ENCODE measurements at regions not wholly inside any gene's neighbourhood (a gene's known extent, or its start where the extent isn't known, plus 50 kb on each side); places are given as distances from the start of the nearest gene placed in this dataset.
"Not testable (repeated sequence)": the region's sequence is repeated elsewhere in the genome, so short reads cannot be mapped to it uniquely, and the experiment has no call there.

DNA sequence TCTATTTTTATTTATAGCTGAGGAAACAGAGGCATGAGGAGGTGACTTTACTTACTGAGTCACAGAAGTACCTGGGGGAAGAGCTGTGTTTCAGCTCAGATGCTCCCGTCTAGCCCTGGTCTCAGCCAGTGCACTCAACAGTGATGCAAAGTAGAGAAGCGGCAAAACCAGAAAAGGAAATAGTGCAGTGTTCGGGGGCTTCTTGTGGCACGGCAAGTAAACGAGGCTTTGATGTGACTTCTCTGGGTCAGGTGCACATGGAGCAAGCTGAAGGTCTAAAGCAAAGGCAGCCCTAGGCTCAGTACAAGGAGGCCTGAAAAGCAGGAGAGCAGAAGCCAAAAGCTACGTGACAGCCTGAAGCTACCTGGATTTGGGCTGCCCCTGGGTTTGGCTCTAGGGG, 526.7 kb upstream of the ADAMTS16 start:
- no peak for DNase-seq

DNA sequence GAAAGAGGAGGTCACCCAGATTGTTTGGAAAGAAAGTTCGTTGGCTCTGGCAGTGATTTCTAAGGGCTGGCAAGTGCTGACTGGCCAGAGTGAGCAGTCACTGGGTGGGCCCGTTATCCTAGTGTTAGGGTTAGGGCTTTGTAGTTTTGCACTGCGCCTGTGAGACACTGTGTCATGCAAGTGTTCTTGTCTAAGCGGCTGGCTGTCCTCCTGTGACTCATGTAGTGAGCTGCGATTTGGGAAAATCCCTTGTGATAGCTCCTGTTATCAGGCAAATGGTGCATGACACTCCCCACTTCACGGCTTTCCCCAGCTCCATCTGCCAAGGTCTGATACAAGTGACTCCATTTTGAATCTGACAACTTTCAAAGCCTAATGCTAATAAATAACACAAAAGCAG, 526.0 kb upstream of the ADAMTS16 start:
- no peak for DNase-seq

- not testable (repeated sequence) for DNase-seq
These were observed 524.8 kb upstream of the ADAMTS16 start for GRCh38 chr5:4615369-4615768.

DNA sequence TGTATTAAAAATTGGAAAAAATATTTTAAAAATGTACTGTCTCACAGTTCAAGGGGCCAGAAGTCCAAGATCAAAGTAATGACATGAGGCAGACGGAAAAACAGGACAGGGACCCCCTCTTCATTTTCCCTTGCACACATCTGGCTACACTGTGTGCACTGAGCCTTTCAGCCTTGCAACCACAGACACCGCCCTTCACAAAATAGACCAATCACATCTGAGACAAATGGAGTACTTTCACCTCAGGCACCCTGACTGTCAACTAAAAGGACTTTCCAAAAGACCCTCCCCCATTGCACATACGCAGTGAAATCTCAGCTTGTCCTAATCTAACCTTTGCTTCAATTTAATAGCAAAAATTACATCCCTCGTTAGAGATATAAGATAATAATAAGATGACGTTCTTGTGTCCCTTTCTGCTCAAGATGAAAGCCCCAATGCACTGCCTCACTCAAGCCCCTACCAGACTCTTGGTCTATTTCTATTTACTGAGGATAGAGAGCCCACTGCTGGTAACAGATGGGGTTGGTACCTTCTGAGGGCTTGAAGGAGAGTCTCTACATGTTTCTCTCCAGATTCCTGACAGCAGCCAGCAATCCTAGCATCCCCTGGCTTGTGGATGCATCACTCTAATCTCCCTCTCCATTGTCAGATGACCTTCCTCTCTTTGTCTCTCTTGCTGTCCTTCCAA, 514.8 kb upstream of the ADAMTS16 start:
- DNase-seq: no peak

GRCh38 chr5:4627131-4627530, 513.0 kb upstream of the ADAMTS16 start:
- no peak for DNase-seq

- DNase-seq: no peak
These were observed 512.2 kb upstream of the ADAMTS16 start for GRCh38 chr5:4627929-4628328.

- no peak for DNase-seq
These were observed 511.3 kb upstream of the ADAMTS16 start for GRCh38 chr5:4628645-4629385.

- DNase-seq: no peak
These were observed 510.1 kb upstream of the ADAMTS16 start for GRCh38 chr5:4630031-4630430.

DNA sequence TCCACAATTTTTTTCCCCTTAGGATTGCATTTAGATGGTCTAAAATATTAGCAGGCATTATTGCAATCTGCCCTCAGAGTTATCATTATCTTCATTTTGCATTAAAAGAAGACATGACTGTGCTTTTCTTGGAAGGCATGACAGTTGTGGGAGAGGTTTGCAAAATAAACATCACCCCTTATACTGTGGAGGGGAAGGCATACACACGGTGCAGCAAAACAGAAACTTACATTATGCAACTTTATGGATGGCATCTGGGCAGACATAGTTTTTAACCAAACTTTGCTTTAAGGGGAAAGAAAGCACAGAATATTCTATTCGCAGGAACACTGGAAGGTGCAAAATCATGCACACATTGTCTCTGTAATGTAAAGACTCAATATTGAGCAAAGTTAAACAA, 505.8 kb upstream of the ADAMTS16 start:
- DNase-seq: no peak

DNA sequence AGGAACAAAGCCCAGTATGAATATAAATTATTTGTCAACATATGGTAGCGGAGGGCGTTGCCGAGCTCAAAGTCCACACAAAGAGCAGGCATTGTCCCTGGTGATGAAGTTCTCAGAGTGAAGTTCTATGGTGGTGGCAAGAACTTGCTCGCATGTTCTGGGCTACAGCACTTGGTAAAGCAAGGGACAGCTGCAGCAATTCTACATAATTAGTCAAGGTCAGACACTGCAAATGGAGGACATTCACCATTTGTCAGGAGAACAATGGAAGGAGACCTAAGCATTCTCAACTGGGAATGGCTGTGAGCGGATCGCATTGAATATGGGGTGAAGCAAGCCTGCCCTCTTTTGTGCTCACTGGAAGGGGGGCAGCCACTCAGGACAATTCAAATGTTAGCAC, 503.8 kb upstream of the ADAMTS16 start:
- no peak for DNase-seq

DNA sequence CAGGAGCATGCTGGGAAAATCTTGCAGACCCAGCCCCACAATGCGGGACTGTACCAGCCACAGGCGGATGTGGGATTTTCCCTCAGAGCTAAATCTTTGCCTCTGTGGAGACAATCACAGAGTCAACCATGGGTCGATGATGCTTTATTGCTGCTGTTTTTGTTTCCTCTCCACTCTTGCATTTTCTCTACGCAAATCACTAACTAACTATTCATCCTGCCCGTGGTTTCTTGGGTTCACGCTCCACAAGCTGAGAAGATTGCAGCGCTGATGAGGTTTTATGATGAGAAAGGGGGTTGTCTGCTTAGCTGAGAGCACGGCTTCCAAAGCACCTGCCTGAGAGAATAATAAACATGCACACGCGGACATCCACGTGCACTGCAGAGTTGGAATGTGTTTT, 500.2 kb upstream of the ADAMTS16 start:
- no peak for DNase-seq

- DNase-seq: no peak
These were observed 499.3 kb upstream of the ADAMTS16 start for GRCh38 chr5:4640795-4641194.

DNA sequence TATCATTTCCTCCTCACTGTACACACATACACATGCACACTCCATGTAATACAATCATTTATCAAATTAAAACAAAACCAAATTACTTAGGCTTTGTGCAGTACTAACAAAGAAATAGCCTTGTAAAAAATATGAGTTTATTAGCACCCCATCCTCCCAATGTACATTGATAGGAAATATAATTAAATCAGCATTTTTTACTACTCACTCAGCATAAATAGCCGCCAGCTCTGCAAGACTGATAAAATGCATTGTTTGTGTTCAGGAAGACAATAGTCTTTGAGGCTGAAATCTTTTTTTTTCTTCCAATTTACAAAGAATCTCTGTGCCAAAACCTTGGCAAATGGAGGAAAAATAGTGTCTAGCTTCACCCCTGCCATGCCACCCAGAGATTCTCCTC, 497.6 kb upstream of the ADAMTS16 start:
- no peak for DNase-seq

DNA sequence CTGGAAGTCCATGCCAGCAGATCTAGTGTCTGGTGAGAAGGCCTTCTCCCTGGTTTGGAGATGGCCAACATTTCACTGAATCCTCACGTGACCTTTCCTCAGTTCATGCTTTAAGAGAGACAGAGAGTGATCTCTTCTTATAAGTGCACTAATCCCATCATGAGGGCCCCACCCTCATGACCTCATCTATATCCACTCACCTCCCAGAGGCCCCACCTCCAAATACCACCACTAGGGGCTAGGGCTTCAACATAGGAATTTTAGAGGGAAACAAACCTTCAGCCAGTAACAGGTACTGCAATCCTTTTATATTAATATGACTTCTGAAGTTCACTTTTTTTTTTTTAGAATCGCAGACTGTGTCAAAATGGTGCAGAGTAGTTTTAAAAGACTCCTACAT, 496.9 kb upstream of the ADAMTS16 start:
- DNase-seq: no peak

DNA sequence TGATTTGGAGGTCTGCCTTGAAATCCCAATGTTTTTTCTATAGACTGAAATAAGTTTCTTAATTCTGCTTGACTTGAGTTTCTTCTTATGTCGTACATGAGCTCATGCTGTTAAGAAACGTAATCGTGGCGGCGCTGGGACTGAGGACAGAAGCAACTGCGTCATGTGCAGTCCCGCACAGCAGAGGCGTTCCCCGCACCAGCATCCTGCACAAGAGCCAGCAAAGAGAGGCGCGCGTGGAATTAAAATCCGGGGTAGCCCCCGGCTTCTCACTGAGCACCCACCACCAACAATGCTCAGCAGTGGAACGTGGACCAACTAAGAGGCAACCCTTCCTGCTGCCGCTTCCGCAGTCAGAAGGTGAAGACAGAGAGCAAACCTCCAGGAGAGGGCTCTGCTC, 496.2 kb upstream of the ADAMTS16 start:
- DNase-seq: no peak

GRCh38 chr5:4646715-4647375, 493.3 kb upstream of the ADAMTS16 start:
- DNase-seq: no peak

DNA sequence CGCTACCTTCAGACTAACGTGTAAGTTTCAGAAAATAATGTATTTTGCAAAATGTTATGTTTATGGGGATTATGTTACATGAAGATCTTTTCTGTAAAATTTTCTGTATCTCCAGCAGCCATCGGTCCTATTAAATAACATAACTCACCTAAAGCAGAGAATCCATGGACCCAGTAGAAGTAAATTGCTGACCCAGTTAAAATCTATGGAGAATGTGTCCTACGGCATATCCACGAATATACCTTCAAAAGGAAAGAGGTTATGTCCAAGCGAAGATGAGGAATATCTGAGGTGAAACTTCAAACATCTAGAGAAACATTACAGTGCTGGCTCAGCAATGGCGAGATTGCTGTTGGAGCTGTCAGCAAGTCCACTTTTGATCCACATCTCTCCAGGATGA, 492.2 kb upstream of the ADAMTS16 start:
- no peak for DNase-seq

DNA sequence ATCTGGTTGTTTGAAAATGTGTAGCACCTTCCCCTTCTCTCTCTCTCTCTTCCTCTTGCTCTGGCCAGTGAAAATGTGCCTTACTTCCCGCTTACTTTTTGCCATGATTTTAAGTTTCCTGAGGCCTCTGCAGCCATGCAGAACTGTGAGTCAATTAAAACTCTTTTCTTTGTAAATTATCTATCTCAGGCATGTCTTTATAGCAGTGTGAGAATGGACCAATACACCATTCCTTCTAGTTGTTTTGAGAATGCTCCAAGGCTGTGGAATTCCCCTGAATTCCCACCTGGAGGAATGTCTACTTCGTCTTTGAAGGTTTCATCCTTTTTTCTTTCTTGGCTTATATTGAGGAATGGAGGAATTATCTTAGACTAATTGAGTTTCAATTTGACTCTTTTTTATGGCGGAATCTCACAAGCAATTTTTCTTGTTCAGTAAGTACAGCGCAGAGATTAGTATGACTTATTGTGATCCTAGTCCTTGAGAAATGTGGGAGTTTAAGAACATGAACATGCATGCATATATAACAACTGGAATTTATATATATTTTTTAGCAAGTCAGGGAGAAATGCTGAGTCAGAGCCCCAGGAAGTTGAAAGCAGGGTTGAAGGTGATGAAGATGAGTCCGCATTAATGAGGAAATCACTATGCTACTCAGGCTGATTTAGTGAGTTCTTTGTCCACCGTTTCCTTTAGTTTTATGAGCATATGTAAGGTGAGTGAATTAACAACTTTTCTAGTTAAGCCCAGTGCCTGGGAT, 488.1 kb upstream of the ADAMTS16 start:
- DNase-seq: no peak

GRCh38 chr5:4653475-4653874, 486.7 kb upstream of the ADAMTS16 start:
- DNase-seq: no peak

GRCh38 chr5:4659851-4660250, 480.3 kb upstream of the ADAMTS16 start:
- no peak for DNase-seq

DNA sequence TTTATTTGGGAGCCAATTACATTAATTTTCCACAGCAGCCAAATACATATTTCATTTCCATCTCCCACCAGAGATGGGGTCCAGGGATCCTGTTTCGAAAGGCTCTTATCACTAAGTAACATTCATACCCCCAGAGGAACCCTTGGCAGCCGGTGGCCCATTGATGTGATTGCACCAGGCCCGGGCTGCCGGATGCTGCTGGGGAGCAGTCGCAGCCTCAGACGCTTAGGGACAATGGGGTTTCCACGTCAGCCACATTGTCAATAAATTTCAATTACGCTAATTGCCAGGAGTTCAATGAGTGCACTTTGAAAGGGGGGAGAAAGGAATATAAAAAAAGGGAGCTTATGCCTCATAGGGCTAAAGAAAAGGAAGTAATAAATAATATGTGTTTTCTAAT, 478.8 kb upstream of the ADAMTS16 start:
- no peak for DNase-seq

- DNase-seq: no peak
These were observed 478.3 kb upstream of the ADAMTS16 start for GRCh38 chr5:4661836-4662235.

GRCh38 chr5:4662756-4663155, 477.4 kb upstream of the ADAMTS16 start:
- no peak for DNase-seq

Measured in CD4-positive, alpha-beta T cell treated with Interleukin-6 for 4 hours (primary cell).